HG02571 (cell line): ENCODE measurements at regions not wholly inside any gene's neighbourhood (a gene's known extent, or its start where the extent isn't known, plus 50 kb on each side); places are given as distances from the start of the nearest gene placed in this dataset.

ENCODE experiments used
- ATAC-seq: cut with Tn5 transposase; IDR thresholded peaks from one replicate; pipeline ENCODE4 v1.9.1; 2021; ENCODE audit warnings: mild to moderate bottlenecking, moderate library complexity; ENCODE audit not compliant: unreplicated experiment

DNA sequence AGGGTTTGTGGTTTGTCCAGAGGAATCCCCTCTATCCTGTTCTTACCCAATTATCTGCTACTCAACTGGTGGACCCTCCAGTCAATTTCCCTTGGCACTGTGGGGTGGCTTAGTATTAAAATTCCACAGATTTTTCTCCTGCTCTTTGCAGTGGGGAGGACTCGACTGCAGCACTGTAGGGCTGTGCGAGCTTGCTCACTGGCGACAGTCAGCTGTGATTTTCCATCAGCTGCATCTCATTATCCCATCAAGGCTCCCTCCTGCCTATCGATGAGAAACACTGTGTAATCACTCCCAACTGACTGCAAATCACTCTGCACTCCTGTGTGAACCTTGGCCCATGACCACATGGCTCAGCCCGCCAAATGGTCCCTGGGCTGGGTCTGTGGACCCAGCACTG lies 90.5 kb upstream of the MAF start:
- ATAC-seq, result no peak

DNA sequence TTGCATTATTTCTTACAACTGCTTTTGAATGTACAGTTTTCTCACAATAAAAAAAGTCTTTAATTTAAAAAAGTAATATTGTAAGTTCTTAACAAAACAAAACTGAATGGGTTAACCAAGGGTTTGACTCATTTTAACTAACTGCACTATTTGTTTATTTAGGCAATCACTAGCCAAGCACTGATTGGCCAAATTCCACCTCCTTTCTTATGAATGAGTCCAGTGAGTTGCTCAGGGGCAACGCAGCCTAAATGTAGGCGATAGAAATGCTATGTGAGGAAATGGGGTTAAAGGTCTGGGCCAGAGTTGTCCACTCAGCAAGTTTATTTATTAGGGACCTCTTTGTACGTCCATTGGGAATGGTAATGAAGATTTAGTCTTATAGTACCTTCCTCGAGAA lies 89.6 kb upstream of the MAF start:
- no peak for ATAC-seq

DNA sequence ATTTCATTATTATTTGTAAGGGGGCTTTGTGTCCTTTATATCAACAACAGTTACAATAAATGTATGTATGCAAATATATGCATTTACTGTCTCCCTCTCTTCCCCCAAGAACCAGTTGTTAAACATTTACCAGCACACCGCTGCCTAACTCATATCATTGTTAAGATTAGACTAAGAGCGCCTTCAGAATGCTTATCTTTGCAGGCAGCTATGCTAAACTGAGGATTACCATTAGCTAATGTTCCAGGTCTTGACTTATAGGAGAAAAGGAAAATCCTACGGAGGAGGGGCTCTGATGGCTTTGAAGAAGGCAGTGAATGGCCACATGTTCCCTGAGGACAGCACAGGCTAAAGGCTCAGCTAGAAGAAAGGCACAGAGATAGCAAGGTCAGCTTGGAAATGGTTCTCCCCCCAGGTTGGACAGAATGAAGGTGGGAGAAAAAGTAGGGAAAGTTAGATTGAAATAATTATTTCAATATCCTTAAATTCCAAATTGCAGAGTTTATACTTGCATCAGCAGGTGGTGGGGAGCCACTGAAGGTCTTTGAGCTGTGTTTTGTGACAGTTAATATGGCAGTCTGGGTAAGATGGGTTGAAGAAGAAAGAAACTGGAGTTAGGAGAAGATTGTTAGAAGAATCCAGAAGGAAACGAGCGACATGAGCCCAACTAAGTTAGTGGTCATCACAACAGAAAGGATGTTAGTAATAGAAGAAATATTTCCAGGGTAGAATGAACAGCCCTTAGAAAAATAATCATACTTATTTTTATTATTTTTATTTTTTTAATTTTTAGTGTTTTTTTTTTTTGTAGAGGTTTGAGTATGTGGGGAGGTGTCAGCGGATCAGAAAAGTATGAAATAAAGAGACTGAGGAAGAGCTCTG lies 87.0 kb upstream of the MAF start:
- ATAC-seq, result no peak

DNA sequence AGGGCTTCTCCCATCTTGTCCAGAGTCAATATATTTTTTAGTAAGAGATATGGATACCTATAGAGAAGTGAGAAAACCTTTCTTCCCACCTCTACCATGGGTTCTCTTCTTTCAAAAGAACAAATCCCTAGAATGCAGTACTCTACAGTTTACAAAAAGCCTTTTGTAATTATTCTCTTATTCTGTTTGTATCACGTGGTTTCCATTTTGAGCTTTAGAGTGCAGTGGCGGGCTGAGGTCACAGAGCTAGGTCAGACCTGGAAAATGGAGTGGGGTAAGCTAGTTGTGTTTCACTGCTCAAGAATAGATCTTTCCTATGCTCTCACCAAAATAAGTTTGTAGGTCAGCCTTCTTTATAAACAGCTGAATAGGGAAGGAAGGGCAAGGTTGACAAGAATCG lies 85.3 kb upstream of the MAF start:
- no peak for ATAC-seq

DNA sequence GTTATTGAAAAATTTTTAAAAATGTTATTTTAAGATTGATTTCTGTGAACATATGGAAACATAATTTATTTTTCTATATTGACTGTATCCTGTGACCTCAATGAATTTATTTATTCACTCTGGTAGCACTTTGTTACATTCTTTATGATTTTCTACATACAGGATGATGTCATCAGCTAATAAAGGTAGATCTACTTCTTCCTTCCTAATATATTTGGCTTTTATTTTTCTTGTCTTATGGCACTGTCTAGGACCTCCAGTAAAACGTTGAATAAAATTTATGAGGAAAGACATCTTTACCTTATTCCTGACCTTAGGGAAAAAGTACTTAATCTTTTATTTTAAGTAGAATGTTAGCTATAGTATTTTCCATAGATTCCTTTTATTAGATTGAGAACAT lies 78.8 kb upstream of the MAF start:
- no peak for ATAC-seq

DNA sequence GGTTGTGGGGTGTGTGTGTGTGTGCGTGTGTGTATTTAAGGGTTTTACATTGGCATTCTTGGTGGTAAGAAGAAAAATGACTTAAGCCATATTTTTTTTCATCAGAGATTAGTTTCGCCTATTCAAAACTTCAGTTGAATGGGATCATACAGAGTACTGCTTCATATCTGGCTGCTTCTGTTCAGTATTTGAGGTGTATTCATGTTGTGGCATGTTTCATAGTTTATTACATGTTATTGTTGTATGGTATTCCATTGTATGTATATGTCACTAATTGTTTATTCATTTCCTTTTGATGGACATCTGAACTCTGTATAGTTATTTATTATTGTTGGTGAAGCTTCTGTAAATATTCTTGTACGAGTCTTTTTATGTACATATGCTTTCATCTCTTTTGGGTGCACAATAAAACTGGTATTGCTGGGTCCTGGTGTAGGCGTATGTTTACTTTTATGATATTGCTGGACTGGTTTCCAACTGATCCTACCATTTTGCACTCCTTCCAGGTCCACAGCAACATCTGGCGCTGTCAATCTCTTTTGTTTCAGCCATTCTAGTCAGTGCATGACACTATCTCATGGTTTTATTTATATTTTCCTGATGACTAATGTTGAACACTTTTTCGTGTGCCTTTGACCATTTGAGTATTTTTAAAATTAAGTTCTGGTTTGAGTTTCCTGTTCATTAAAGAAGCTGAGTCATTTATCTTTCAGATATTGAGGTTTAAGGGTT lies 77.4 kb upstream of the MAF start:
- no peak for ATAC-seq

DNA sequence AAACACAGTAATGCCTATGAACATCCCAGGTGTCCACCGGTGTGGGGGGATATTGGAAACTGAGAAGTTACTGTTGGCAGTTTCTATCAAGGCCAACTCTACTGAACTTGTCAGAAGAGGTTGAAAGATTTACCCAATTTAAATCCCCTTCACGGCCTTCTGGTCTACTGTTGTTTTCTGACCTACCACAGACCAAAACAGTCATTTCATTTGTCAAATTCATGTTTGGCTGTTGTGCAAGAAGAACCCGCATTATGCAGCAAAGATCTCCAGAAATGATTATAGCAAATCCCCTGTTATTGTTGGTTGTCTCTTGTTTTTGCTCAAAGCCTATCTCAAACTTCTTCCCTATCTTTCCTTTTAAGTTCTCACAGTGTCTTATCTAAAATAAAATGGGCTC lies 73.1 kb upstream of the MAF start:
- no peak for ATAC-seq

DNA sequence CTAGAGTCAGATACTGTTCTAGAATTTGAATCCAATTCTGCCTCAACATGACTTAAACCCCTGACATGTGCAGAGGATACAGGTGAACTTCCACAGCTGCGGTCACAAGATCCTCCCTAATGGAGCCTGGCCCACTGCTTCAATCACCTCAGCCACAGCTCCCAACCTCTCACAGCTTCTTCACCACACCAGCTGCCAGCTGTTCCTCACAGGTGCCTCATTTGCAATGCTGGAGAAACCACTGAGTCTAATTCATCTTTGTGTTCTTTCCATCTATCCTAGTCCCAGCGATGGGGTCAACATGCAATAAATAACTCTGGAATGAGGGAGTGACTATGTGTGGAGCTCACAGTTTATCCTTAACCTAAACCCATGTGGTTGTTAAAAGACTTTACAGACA lies 72.0 kb upstream of the MAF start:
- no peak for ATAC-seq

DNA sequence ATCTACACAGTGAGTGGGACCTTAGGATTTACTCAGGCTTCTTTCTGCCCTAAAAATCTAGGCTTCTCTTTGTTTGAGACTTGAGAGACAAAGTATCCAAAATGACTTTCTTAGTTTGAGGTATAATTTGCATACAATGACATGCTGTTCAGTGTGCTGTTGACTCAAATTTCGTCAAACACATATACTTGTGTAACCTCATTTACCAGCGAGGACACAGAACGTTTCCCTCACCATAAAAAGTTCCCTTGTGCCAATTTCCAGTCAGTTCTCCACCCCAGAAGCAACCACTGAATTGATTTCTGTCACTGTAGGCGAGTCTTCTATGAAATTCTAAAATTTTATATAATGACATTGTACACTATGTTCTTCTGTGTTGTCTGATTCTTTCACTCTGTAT lies 68.0 kb upstream of the MAF start:
- no peak for ATAC-seq

DNA sequence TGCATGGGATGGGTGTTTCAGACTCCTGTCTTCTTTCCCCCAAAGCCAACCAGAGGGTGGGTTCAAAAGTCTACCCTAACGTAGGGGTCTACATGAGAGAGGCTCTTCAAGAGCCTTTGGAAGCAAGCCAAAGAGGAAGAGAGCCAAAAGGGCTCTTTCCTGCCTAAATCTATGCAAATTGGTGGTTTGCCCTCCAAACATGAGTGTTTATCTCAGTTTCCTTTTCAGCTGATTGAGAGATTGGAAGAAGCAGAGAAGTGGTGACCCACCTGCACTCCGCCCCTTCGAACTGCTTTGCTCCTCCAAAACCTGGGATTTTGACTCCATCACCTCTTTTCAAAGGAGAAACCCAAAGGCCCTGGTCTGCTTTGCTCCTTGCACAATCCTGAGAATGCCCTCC lies 65.4 kb upstream of the MAF start:
- ATAC-seq, result no peak

DNA sequence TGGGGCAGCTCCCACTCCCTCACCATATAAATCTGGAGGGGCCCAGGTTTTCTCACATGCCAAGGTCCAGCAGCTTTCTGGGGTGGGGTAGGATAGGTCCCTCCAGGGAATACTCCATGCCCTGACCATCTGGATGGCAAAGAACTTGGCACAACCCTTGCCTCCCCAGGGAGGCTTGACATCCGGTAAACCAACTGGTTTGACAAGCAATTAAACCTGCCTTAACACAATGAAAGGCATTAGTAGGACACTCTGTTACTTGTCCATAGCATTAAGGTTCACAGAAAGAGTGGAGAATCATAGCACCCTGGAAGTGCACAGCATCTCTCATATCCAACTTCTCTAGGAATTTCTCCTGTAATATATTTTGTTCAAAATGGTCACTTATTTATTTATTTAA lies 63.9 kb upstream of the MAF start:
- no peak for ATAC-seq

DNA sequence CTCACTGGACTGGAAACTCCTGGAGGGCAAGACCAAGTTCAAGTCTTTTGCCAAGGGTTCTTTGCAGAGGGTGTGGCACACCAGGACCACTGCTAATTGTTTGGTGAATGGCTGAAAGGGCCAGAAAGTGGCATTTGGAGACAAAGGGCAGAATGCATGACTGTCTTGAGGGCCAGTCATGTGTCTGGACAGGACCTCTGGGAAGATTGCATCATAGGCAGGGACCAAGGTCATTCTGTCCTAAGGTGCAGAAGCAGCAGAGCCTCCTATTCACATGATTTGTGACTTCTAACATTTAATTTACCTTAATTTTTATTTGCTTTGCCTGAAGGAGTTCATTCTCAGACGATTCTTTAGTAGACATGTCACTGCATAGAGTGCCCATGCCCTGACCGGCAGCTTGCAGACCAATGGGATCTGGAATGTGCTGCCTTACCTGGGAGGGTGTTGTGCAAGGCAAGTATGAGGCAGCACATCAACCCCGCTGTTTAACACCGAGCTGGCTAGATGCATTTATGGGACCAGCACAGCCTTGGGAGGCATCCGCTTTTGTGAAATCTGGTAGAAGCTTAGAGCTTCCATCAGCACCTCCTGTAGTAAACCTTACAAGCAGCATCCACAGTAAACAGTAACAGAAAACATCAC lies 62.3 kb upstream of the MAF start:
- ATAC-seq, result no peak

DNA sequence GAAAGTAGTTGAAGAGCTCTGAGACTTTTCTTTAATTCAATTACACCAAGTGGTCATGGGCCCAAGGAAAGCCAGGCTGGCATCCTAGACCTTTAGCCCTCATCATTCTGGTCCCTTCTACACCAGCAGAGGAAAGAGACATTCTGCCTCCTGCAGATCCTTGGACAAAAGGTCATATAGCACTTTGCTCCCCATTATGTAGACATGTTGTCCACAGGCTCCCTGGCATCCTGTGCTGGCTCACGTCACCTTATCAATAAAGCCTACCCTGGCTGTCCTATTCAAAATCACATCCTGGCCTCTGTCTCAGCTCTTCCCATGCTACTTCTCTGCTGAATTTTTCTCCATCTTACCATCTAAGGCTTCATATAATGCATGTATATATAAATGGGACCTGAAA lies 61.6 kb upstream of the MAF start:
- ATAC-seq, result no peak

DNA sequence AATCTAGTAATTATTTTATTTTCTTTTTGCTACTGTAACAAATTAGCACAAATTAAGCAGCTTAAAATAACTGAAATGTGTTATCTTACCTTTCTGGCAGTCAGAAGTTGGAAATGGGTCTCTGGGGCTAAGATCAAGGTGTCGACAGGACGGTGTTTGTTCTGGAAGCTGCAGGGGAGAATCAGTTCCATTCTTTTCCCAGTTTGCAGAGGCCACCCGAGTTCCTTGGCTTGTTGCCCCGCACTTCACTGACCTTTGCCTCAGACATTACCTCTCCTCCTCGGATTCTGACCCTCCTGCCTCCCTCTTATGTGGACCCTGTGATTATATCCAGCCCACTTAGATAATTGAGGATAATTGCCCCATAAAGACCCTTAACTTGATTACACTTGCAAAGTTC lies 61.0 kb upstream of the MAF start:
- ATAC-seq, result no peak

DNA sequence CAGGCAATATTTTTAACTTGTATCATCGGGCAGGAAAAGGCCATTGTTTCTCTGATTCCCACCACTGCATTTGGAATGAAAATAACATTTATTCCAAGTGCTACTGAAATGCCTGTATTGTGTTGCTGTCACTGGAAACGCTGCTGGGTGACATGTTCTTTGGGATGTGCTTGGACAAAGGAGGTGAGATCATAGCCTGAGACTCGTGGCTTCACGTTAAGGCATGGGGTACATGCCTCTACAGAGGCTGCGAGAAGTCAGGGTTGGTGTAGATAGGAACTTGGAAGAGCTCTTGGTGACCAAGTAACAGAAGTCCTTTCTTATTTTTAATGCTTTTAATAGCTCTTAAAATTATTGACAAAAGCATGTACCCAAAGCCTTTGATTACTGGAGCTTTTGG lies 58.8 kb upstream of the MAF start:
- no peak for ATAC-seq

DNA sequence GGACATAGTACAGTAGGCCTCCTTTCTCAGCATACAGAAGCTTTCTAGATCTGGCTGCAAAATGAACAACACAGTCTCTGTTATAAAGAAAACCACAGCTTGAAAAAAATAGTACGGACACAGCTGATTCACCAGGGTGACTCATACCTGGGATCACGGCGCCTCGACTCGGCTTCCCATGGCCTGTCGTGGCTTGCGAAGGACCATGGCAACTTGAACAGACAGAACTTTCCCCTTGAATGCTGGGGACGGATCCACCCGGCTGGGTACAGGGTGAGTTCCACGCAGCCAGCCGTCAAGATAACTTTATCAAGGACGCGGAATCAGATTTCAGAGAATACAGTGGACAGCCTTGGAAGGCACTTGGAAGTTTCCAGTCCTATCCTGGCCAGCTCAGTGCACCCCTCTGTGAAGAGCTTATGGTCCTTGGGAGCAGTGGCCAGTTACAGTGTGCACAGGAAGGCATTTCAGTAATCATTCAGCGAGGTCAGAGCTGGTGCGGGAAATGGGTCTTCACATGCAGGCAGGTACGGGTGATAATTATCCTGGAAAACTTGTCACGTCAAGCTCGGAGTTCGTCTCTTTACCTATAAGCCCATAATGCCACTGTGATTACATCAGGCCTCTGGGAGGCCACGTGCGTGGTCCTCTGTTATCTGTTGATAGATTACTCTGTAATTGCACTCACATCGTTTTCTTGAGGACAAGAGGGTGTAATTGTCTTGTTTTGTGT lies 57.9 kb upstream of the MAF start:
- ATAC-seq, result no peak

DNA sequence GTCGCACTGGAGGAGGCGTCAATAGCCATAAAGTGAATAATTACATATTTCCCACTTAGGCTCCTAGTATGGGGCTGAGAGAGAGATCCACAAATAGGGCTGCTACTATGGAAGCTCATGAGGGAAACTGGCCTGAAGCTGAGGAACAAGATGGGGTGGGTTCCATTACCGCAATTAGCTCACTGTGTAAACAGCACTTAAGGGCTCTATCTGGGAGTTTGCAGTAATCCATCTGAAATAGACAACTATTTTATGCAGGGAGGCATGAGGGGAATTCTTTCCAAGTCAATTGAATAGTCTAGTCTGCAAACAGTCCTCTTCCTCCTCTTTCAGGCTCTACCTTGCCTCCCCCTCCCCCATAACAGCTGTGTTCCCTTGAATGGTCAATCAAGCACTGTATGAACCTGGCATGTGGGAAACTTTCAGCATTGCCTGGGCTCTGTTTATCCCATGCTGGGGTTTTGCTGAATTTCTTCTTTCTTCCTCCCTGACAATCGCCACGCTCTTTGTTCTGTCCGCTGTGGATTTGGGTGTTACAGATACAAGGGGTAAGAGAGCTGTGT lies 56.1 kb upstream of the MAF start:
- ATAC-seq, result no peak

DNA sequence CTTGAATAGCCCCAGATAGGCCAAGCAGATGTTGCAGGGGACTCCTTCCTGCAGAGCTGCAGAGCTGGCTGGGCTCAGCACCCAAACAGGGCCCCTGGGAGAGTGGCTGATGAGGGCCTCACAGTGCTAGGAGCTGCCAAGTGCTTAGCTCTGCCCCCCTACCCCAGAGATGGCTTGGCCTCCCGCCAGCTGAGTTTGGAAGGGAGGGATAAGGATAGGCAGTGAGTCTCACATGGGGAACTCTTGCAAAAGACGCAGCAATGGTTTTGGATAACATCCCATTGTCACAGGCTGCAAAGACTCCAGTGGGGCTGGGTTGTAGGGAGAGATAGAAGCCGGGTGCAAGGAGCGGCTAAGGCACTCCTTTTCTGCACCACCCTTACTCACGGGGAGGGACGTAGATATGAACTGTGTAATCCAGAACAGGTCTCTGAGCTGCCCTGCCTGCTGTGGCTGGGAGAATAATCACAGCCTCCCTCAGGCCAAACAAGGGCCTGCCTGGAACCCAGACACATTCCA lies 52.9 kb upstream of the MAF start:
- no peak for ATAC-seq

DNA sequence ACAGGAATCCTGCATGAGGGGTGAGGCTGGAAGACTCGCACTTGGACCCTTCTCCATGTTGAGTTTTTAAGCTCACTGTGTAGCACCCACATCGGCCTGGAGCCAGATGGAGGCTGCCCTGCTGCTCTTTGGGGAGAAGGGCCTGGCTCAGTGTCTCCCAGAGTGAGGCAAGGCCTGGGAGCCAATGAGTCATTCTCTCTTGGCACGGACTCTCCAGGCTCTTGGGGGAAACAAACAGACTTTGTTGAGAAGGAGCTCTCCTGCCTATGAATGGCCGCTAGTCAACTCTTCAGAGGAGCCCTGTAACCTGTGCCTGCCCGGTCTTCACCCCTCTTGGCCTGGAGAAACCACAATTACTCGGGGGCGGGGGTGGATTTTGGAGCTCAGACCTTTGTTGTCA lies 50.8 kb upstream of the MAF start:
- ATAC-seq, result no peak
